Peyer's patch (tissue), 4 donors: ENCODE measurements at regions not wholly inside any gene's neighbourhood (a gene's known extent, or its start where the extent isn't known, plus 50 kb on each side); places are given as distances from the start of the nearest gene placed in this dataset.

ENCODE experiments used
- POLR2A ChIP-seq, 2 donors: fragments of 450-650 bp; IDR thresholded peaks; one replicate each; pipeline ENCODE4 v1.5.1; 2017; ENCODE audit warnings: antibody characterized with exemption in 2 of 2, mild to moderate bottlenecking in 2 of 2, moderate library complexity in 2 of 2
- TF ChIP-seq, protein P1 (sequence below), 6 experiments: fragments of 450-650 bp in 4 of 6; fragments of 200-600 bp in 2 of 6; sonication (generic) in 1 of 6; IDR thresholded peaks; one replicate each; pipeline ENCODE4 v1.5.1; 2017 to 2019; ENCODE audit warnings: antibody characterized with exemption in 6 of 6, mild to moderate bottlenecking in 3 of 6, moderate library complexity in 1 of 6

DNA sequence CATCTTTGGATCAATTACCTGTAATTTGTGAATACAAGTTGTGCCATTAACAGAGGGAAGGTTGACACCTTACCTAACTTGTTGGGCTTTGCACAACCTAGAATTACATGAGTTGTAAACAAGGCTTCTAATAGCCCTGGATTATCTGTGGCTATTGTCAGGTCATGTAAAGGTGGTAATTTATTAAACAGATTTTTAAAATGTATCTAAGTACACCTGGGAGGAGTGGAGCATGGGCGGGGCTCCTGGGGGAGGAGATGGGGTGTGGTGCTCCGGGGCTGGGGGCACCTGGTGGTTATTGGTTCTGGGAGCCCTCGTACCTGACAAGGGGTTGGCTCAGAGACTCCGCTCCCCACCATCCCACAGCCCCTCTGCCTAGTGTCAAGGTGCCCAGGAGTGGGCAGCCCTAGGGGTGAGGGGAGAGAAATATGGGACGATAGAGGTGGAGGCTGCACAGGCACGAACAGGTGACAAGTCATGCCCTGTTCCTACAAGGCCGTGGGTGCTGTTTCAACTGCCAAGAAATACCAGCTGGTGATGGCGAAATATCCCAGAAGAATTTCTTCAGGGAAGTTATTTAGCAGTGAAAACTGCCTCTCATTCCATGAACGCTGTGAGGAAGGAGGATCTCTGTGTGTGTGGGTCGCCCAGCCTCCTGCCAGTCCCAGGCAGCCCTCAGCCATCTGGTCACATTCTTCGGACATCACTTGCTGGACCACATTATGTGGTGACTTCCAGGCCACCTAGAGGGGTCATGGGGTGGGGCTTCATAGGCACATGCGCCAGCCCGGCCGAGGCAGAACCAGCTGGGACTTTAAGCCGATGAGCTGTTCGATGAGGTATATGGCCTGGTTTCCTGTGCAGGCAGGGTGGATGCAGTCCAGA, 55.5 kb upstream of the IRX3 start:
- no peak for TF ChIP-seq POLR2A (IDR thresholded peaks at IDR 0.05)
- TF ChIP-seq, protein P1, sequence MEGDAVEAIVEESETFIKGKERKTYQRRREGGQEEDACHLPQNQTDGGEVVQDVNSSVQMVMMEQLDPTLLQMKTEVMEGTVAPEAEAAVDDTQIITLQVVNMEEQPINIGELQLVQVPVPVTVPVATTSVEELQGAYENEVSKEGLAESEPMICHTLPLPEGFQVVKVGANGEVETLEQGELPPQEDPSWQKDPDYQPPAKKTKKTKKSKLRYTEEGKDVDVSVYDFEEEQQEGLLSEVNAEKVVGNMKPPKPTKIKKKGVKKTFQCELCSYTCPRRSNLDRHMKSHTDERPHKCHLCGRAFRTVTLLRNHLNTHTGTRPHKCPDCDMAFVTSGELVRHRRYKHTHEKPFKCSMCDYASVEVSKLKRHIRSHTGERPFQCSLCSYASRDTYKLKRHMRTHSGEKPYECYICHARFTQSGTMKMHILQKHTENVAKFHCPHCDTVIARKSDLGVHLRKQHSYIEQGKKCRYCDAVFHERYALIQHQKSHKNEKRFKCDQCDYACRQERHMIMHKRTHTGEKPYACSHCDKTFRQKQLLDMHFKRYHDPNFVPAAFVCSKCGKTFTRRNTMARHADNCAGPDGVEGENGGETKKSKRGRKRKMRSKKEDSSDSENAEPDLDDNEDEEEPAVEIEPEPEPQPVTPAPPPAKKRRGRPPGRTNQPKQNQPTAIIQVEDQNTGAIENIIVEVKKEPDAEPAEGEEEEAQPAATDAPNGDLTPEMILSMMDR (IDR thresholded peaks at IDR 0.05): no peak
